ENCODE measurements at regions not wholly inside any gene's neighbourhood (a gene's known extent, or its start where the extent isn't known, plus 50 kb on each side); places are given as distances from the start of the nearest gene placed in this dataset.

DNA sequence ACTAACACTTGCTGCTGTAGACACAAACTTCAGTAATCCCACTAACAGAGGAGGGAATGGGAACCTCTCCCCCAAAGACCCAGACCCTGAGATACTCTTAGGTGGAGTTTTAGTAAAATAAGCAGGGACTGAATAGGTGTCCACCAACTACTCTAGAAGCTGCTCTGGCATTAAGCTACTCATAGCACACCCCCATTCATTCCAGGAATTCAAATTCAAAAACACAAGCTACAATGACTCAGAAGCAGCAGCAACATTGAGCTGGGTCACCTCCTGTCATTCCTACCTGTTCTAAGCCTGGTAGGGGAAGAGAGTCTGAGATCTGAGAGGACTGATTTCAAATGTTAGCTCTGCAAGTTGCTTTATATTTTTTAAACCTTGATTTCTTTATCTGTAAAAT is 135.4 kb upstream of the FRMPD4 start:
- no peak for TF ChIP-seq POLR2AphosphoS5 (IDR thresholded peaks at IDR 0.05)
- TF ChIP-seq, protein P1, sequence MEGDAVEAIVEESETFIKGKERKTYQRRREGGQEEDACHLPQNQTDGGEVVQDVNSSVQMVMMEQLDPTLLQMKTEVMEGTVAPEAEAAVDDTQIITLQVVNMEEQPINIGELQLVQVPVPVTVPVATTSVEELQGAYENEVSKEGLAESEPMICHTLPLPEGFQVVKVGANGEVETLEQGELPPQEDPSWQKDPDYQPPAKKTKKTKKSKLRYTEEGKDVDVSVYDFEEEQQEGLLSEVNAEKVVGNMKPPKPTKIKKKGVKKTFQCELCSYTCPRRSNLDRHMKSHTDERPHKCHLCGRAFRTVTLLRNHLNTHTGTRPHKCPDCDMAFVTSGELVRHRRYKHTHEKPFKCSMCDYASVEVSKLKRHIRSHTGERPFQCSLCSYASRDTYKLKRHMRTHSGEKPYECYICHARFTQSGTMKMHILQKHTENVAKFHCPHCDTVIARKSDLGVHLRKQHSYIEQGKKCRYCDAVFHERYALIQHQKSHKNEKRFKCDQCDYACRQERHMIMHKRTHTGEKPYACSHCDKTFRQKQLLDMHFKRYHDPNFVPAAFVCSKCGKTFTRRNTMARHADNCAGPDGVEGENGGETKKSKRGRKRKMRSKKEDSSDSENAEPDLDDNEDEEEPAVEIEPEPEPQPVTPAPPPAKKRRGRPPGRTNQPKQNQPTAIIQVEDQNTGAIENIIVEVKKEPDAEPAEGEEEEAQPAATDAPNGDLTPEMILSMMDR (IDR thresholded peaks at IDR 0.05): no peak
- TF ChIP-seq POLR2A (IDR thresholded peaks at IDR 0.05): no peak
- intact Hi-C loops (cut with DNase I; ENCODE audit: low total_unique reads): no loop called here
- H3K36me3 ChIP-seq: no peaks in the 10 kb centered on the region
- no peak for DNase-seq (ENCODE audit: low spot score in 2 of 2)
- no peaks in the 10 kb centered on the region for H3K4me1 ChIP-seq
- no peaks in the 10 kb centered on the region for H3K9me3 ChIP-seq
- peaks cover 0 to 34% of the 10 kb centered on the region in 2 donors for H3K27me3 ChIP-seq
- H3K27ac ChIP-seq: no peak overlapping the region
- no peak overlapping the region for H3K4me3 ChIP-seq

DNA sequence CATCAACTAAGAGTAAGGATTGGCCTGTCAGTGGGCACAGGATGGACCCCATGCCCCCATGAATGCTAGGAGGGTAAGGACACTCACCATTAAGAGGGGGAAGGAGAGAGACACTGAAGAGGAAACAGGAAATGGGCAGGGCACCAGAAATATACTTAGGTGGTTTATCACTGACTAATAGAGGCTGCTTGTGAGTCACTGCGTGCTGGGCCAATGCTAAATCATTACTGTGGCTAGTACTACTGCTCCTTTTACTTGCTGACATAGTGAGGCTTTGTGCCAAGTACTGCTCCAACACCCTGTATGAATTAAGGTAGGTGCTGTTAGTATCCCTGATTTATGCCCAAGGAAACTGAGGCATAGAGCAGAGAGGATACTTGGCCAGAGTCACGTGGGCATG is 130.4 kb upstream of the FRMPD4 start:
- TF ChIP-seq, protein P1 (IDR thresholded peaks at IDR 0.05): no peak
- no peak for TF ChIP-seq POLR2A (IDR thresholded peaks at IDR 0.05)
- TF ChIP-seq POLR2AphosphoS5 (IDR thresholded peaks at IDR 0.05): no peak
- intact Hi-C loops (cut with DNase I; ENCODE audit: low total_unique reads): no loop called here
- no peak overlapping the region for H3K4me3 ChIP-seq
- H3K27ac ChIP-seq: no peak overlapping the region
- no peaks in the 10 kb centered on the region for H3K9me3 ChIP-seq
- DNase-seq (ENCODE audit: low spot score in 2 of 2): no peak
- H3K36me3 ChIP-seq: no peaks in the 10 kb centered on the region
- peaks cover 0 to 17% of the 10 kb centered on the region in 2 donors for H3K27me3 ChIP-seq
- no peaks in the 10 kb centered on the region for H3K4me1 ChIP-seq

- Histone ChIP-seq H3K4me3 (no peak overlapping the region), H3K27ac (no peak overlapping the region), H3K9me3 (no peaks in the 10 kb centered on the region), H3K4me1 (no peaks in the 10 kb centered on the region), H3K36me3 (no peaks in the 10 kb centered on the region), H3K27me3 (peaks cover 0 to 18% of the 10 kb centered on the region in 2 donors)
- intact Hi-C loops (cut with DNase I; ENCODE audit: low total_unique reads): no loop called here
- TF ChIP-seq POLR2AphosphoS5 (IDR thresholded peaks at IDR 0.05) (no peak), POLR2A (IDR thresholded peaks at IDR 0.05) (no peak)
- TF ChIP-seq, protein P1 (IDR thresholded peaks at IDR 0.05): no peak
- no peak for DNase-seq (ENCODE audit: low spot score in 2 of 2)
These were observed 127.8 kb upstream of the FRMPD4 start for GRCh38 chrX:12010436-12010835.

DNA sequence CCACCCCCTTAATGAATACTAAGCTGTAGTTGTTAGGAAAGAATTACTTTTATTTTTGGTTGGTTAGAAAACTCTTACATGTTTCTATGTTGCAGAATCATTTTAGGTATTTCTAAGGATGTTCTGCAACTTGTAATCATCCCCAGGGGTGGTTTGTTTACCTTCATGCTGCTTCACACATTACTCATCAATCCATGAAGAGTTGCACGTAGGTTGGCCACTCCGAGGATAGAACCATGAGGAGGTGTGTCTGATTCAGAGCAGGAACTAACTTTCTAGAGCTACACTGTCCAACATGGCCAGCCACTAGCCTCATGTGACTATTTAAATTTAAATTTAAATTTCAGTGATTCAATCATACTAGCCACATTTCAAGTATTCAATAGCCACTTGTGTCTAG is 127.2 kb upstream of the FRMPD4 start:
- Histone ChIP-seq H3K27me3 (peaks cover 0 to 18% of the 10 kb centered on the region in 2 donors), H3K9me3 (no peaks in the 10 kb centered on the region), H3K27ac (no peak overlapping the region), H3K4me3 (no peak overlapping the region), H3K36me3 (no peaks in the 10 kb centered on the region), H3K4me1 (no peaks in the 10 kb centered on the region)
- no peak for DNase-seq (ENCODE audit: low spot score in 2 of 2)
- TF ChIP-seq POLR2A (IDR thresholded peaks at IDR 0.05) (no peak), POLR2AphosphoS5 (IDR thresholded peaks at IDR 0.05) (no peak)
- TF ChIP-seq, protein P1 (IDR thresholded peaks at IDR 0.05): no peak
- intact Hi-C loops (cut with DNase I; ENCODE audit: low total_unique reads): no loop called here

DNA sequence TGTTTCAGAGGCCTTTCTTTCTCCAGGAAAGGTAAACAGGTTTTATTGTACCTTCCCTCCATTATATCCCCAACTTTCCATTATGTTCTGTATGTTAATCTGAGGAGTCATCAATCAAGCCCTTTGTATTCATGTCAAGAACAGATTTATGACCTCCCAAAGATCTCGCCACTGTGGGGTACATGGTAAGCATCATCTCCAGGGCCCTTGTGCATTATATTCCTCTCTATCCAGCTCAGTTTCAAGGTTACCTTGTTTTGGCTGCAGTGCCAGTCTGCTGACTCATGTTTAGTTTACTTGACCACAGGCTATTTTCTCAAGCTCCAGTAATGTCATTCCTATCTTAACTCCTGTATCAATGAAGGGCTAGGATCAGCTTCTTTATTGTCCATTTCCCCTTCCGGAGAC is 125.1 kb upstream of the FRMPD4 start:
- TF ChIP-seq, protein P1 (IDR thresholded peaks at IDR 0.05): no peak
- TF ChIP-seq POLR2A (IDR thresholded peaks at IDR 0.05) (no peak), POLR2AphosphoS5 (IDR thresholded peaks at IDR 0.05) (no peak)
- Histone ChIP-seq H3K36me3 (no peaks in the 10 kb centered on the region), H3K4me3 (no peak overlapping the region), H3K27me3 (peaks cover 0 to 4% of the 10 kb centered on the region in 2 donors), H3K9me3 (no peaks in the 10 kb centered on the region), H3K4me1 (no peaks in the 10 kb centered on the region), H3K27ac (no peak overlapping the region)
- no peak for DNase-seq (ENCODE audit: low spot score in 2 of 2)
- intact Hi-C loops (cut with DNase I; ENCODE audit: low total_unique reads): no loop called here

Measured in breast epithelium (tissue), 4 donors.